ENCODE measurements at regions not wholly inside any gene's neighbourhood (a gene's known extent, or its start where the extent isn't known, plus 50 kb on each side); places are given as distances from the start of the nearest gene placed in this dataset.

DNA sequence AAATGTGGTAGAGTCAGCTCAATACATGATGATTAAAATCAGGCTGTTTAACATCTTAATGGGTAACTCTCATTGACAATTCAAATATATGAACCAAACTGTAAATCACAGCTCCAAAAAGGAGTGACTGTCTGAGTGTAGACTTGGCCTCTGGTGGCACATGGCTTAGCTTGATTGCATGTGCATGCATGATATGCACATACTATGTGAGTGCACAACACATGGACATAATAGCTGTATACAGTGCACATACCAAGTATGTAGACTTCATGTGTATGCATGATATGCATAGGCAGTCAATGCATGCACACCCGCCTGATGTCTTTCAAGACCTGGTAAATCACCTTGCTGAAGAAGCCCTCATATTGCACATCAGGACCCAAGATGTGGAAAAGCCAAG is 252.0 kb upstream of the SOX11 start:
- TF ChIP-seq, protein P1, sequence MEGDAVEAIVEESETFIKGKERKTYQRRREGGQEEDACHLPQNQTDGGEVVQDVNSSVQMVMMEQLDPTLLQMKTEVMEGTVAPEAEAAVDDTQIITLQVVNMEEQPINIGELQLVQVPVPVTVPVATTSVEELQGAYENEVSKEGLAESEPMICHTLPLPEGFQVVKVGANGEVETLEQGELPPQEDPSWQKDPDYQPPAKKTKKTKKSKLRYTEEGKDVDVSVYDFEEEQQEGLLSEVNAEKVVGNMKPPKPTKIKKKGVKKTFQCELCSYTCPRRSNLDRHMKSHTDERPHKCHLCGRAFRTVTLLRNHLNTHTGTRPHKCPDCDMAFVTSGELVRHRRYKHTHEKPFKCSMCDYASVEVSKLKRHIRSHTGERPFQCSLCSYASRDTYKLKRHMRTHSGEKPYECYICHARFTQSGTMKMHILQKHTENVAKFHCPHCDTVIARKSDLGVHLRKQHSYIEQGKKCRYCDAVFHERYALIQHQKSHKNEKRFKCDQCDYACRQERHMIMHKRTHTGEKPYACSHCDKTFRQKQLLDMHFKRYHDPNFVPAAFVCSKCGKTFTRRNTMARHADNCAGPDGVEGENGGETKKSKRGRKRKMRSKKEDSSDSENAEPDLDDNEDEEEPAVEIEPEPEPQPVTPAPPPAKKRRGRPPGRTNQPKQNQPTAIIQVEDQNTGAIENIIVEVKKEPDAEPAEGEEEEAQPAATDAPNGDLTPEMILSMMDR (conservative IDR thresholded peaks at IDR 0.05; ENCODE audit: low read length) = no peak
- no peak for TF ChIP-seq EZH2phosphoT487 (IDR thresholded peaks at IDR 0.05; ENCODE audit: borderline replicate concordance)
